Cardiac fibroblast (primary cell): ENCODE measurements at regions not wholly inside any gene's neighbourhood (a gene's known extent, or its start where the extent isn't known, plus 50 kb on each side); places are given as distances from the start of the nearest gene placed in this dataset.

Experiments used
- DNase-seq, 2 donors: peaks; one replicate each; pipeline versions ENCODE4 v3.0.0 to v3.0.0-alpha.2; 2010; ENCODE audit warnings: low read depth in 2 of 2
- H3K4me3 ChIP-seq, 2 donors: replicated peaks in 1 of 2; 1 replicate in 1 of 2; 2 replicates in 1 of 2; pipeline ENCODE4 v1.5.1; 2011; ENCODE audit warnings: low read depth in 2 of 2, low read length in 2 of 2, mild to moderate bottlenecking in 2 of 2, moderate library complexity in 1 of 2
- TF ChIP-seq, protein P1 (sequence below): IDR thresholded peaks from one replicate; pipeline ENCODE4 v1.5.1; 2011; ENCODE audit warnings: low read depth, mild to moderate bottlenecking, low read length, inconsistent platforms

DNA sequence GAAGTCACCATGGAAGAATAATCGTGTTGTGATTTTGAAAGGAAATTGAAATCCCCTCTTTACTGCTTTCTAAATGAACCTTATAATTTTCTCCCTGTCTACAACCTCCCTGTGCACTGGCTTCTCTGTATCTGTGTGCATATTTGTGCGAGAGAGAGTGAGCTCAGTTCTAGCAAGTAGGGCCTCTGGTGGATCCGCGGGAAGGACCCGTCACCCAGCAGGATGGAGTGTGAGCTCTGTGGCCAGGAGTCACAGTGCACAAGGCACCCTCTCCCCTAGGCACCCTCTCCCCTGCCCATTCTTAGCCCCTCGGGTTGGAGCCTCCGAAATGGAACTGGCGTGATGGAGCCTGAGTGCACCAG, 109.0 kb downstream of the TRIM29 start:
- TF ChIP-seq, protein P1, sequence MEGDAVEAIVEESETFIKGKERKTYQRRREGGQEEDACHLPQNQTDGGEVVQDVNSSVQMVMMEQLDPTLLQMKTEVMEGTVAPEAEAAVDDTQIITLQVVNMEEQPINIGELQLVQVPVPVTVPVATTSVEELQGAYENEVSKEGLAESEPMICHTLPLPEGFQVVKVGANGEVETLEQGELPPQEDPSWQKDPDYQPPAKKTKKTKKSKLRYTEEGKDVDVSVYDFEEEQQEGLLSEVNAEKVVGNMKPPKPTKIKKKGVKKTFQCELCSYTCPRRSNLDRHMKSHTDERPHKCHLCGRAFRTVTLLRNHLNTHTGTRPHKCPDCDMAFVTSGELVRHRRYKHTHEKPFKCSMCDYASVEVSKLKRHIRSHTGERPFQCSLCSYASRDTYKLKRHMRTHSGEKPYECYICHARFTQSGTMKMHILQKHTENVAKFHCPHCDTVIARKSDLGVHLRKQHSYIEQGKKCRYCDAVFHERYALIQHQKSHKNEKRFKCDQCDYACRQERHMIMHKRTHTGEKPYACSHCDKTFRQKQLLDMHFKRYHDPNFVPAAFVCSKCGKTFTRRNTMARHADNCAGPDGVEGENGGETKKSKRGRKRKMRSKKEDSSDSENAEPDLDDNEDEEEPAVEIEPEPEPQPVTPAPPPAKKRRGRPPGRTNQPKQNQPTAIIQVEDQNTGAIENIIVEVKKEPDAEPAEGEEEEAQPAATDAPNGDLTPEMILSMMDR: no peak
- no peak overlapping the region for H3K4me3 ChIP-seq
- DNase-seq: no peak

DNA sequence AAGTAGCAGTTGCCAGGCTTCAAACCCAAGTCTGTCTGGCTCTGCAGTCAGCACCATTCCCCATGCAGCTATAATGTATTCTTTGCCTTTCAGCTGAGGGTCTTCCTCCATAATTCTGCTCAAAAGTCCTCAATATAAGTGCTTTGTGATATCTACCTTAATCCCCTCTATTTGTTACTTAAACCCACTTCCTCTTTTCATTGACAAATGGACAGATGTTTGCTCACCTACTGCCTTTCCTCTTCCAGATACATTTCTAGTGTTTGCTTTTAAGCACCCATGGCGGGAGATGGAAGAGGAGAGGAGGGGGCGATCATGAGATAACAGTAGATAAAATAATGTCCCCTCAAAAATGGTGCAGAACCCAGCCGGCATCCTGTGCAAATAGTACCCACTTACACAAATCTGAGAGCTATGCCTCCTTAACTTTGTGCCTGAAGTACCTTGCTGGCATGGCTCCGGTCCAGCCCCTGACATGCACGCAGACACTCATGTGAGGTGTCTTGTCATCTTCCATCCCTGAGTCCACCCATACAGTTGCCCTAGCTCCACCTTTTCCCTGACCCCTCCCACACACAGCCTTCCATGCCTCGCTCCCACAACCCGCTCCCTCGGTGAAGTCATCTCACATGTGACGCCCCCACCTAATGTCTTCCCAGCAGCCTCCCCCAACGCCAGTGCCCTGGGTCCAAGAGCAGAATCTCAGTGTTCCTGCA, 109.6 kb downstream of the TRIM29 start:
- no peak for DNase-seq
- TF ChIP-seq, protein P1: no peak
- H3K4me3 ChIP-seq: no peak overlapping the region

DNA sequence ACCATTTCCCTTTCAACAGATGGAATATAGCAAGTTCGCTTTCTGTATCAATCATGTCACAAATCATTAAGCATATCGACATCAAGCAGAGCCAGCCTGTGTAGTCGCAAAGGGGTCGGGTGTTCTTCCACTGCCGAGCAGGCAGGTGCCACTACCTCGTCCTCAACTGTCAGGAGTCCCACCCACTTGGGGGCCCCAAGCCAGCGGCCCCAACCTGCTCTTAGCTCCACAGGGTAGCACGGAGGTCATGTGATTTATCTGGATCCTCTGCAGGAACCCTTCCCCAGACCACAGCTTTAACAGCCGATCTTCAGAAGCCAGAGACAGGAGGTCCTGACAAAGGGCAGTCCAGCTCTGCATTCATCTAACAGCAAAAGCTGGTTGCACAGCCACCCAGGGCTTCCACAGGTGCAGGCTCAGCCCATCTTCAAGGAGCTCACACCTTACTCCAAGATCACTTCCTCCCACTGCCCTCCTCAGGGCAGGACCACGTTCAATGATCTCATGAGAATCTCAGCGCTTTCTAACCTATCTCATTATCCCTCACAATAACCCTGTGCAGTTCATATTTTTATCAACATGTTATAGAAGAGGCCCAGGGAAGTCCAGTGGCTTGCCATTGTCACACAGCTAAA, 110.2 kb downstream of the TRIM29 start:
- TF ChIP-seq, protein P1: no peak
- no peak overlapping the region for H3K4me3 ChIP-seq
- DNase-seq: no peak

DNA sequence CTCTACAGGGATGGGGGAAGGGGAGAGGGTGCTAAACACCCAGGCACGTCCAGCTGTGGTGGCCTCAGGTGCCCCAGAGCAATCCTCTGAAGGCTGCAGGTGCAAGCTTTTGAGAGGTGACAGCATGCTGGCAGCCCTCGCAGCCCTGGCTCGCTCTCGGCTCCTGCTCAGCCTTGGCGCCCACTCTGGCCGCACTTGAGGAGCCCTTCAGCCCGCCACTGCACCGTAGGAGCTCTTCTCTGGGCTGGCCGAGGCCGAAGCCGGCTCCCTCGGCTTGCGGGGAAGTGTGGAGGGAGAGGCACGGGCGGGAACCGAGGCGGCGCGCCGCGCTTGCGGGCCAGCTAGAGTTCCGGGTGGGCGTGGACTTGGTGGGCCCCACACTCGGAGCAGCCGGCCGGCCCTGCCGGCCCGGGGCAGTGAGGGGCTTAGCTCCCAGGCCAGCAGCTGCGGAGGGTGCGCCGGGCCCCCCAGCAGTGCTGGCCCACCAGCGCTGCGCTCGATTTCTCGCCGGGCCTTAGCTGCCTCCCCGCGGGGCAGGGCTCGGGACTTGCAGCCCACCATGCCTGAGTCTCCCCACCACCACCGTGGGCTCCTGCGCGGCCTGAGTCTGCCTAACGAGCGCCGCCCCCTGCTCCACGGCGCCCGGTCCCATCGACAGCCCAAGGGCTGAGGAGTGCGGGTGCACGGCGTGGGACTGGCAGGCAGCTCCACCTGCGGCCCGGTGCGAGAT, 112.1 kb downstream of the TRIM29 start:
- TF ChIP-seq, protein P1: no peak
- DNase-seq: no peak
- H3K4me3 ChIP-seq: no peak overlapping the region

DNA sequence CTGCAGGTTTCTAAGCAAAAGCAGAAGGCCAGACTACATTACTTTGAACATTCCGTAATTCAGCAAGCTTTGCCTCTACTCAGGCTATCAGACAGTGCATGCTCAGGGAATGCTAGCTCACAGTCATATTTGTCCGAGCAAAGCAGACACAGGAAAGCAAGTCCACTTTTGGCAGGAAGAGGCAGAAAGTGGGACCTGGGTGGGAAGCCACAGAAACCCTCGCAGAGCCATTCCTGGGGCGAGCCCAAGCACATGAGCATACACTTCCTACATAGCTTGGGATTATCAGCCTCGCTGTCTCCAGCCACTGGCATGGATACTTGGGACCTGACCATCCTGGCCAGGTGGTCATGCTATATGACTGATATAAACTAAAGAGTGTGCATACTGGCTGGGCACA, 113.3 kb downstream of the TRIM29 start:
- no peak overlapping the region for H3K4me3 ChIP-seq

DNA sequence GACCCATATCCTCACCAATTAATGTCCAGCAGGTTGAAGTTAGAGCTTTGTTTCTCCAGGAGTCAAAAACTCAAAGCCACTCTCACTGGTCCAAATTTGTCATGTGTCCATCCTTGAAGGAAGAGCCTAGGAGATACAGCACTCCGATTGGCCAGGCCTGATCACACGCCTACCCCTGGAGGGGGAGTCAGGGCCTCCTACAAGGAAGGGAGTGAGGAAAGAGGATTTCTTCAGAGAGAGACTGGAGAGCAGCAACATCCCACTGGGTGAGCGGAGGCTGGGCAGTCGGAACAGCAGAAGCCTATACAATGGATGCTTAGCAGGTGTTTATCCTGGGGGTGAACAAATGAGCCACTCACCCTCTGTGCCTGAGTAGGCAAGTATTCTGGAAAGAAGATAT, 113.9 kb downstream of the TRIM29 start:
- TF ChIP-seq, protein P1: no peak
- no peak overlapping the region for H3K4me3 ChIP-seq
- no peak for DNase-seq

More for the DNA sequence above, 113.3 kb downstream of the TRIM29 start:
- DNase-seq: no peak
- TF ChIP-seq, protein P1: no peak
